Tibial nerve (tissue), 4 donors: ENCODE measurements at regions not wholly inside any gene's neighbourhood (a gene's known extent, or its start where the extent isn't known, plus 50 kb on each side); places are given as distances from the start of the nearest gene placed in this dataset.

Experiments
- DNase-seq, 2 donors: peaks; one replicate each; pipeline ENCODE4 v3.0.0-alpha.2; 2019; ENCODE audit warnings: low spot score in 2 of 2
- H3K27ac ChIP-seq, 4 donors: fragments of 200-600 bp; sonication (generic) in 3 of 4; one replicate each; pipeline ENCODE4 v1.5.1; 2017 to 2019; ENCODE audit warnings: mild to moderate bottlenecking in 1 of 4
- H3K27me3 ChIP-seq, 2 donors: fragments of 200-600 bp; sonication (generic) in 1 of 2; one replicate each; pipeline versions ENCODE4 v1.5.1 to v1.6.0; 2017 to 2019
- H3K36me3 ChIP-seq, 3 donors: fragments of 200-600 bp; sonication (generic); one replicate each; pipeline ENCODE4 v1.5.1; 2018 to 2019
- H3K4me1 ChIP-seq, 4 donors: fragments of 200-600 bp; sonication (generic) in 3 of 4; one replicate each; pipeline ENCODE4 v1.5.1; 2017 to 2019
- H3K4me3 ChIP-seq, 4 donors: fragments of 200-600 bp; sonication (generic) in 3 of 4; one replicate each; pipeline ENCODE4 v1.5.1; 2017 to 2019; ENCODE audit warnings: mild to moderate bottlenecking in 1 of 4, moderate library complexity in 1 of 4
- H3K9me3 ChIP-seq, 4 donors: fragments of 200-600 bp; sonication (generic) in 3 of 4; one replicate each; pipeline ENCODE4 v1.5.1; 2017 to 2019
- EP300 ChIP-seq, 2 donors: sonication (generic); formaldehyde crosslinking; IDR thresholded peaks; one replicate each; pipeline ENCODE4 v1.6.1; 2017; ENCODE audit warnings: antibody characterized with exemption in 2 of 2, mild to moderate bottlenecking in 1 of 2
- POLR2A ChIP-seq, 2 donors: fragments of 450-650 bp; IDR thresholded peaks; one replicate each; pipeline ENCODE4 v1.6.1; 2017; ENCODE audit warnings: antibody characterized with exemption in 2 of 2, mild to moderate bottlenecking in 2 of 2, moderate library complexity in 2 of 2
- WGBS, 2 donors: methylation state at CpG; one replicate each; pipeline ENCODE4 v1.1.5; 2018; 5-methylcytosine and 5-hydroxymethylcytosine counted together
- TF ChIP-seq, protein P1 (sequence below), 5 experiments: fragments of 200-600 bp in 3 of 5; fragments of 450-650 bp in 2 of 5; sonication (generic) in 3 of 5; IDR thresholded peaks; one replicate each; pipeline ENCODE4 v1.5.1; 2016 to 2019; ENCODE audit warnings: antibody characterized with exemption in 5 of 5, mild to moderate bottlenecking in 3 of 5, moderate library complexity in 2 of 5

DNA sequence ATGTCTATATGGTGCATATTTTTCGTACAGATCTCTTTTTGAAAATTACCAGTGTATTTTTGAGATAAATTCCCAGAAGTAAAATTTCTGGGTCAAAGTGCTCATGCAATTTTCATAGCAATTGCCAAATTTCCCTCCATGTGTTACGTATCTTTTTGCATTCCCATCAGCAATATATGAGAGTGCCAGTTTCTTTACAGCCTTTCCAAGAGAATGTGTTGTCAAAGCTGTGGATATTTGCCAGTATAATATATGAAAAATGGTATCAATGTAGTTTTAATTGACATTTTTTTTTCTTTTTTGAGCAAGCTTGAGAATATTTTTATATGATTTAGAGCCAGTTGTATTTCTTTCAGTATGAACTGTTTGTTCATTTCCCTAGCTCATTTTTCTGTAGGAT is 399.0 kb upstream of the KLF12 start:
- WGBS, 2 donors, result 70 to 84% methylated on average over 2 of the region's 2 CpGs
- no peaks in the 10 kb centered on the region for H3K27me3 ChIP-seq
- TF ChIP-seq EP300 (IDR thresholded peaks at IDR 0.05) (no peak), POLR2A (IDR thresholded peaks at IDR 0.05) (no peak)
- TF ChIP-seq, protein P1, sequence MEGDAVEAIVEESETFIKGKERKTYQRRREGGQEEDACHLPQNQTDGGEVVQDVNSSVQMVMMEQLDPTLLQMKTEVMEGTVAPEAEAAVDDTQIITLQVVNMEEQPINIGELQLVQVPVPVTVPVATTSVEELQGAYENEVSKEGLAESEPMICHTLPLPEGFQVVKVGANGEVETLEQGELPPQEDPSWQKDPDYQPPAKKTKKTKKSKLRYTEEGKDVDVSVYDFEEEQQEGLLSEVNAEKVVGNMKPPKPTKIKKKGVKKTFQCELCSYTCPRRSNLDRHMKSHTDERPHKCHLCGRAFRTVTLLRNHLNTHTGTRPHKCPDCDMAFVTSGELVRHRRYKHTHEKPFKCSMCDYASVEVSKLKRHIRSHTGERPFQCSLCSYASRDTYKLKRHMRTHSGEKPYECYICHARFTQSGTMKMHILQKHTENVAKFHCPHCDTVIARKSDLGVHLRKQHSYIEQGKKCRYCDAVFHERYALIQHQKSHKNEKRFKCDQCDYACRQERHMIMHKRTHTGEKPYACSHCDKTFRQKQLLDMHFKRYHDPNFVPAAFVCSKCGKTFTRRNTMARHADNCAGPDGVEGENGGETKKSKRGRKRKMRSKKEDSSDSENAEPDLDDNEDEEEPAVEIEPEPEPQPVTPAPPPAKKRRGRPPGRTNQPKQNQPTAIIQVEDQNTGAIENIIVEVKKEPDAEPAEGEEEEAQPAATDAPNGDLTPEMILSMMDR (IDR thresholded peaks at IDR 0.05), result no peak
- no peak for DNase-seq
- no peaks in the 10 kb centered on the region for H3K4me1 ChIP-seq
- H3K4me3 ChIP-seq, result no peak overlapping the region
- no peak overlapping the region for H3K27ac ChIP-seq
- no peaks in the 10 kb centered on the region for H3K9me3 ChIP-seq
- H3K36me3 ChIP-seq, result no peaks in the 10 kb centered on the region

DNA sequence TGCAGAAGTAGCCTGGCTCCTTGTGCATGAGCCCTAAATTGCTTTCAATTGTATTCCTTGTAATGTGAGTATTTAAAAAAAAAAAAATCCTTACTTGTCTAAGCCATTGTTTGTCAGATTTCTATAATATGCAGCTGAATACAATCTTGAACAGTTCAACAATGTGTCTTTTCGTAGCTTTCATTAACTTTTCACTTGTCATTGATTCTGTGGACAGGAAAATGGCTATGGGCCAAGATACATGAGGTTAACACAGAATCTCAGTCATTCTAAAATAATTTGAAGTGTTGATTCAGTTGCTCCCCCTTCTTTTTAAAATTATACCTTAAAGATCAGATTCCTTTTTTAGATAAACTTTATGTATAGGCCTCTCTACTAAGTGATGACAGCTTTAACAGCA is 395.8 kb upstream of the KLF12 start:
- no peaks in the 10 kb centered on the region for H3K9me3 ChIP-seq
- no peaks in the 10 kb centered on the region for H3K4me1 ChIP-seq
- TF ChIP-seq EP300 (IDR thresholded peaks at IDR 0.05) (no peak), POLR2A (IDR thresholded peaks at IDR 0.05) (no peak)
- TF ChIP-seq, protein P1 (IDR thresholded peaks at IDR 0.05), result no peak
- WGBS, 2 donors, result 53 to 57% methylated on average over 1 of the region's 1 CpG
- no peak overlapping the region for H3K27ac ChIP-seq
- no peak overlapping the region for H3K4me3 ChIP-seq
- no peaks in the 10 kb centered on the region for H3K27me3 ChIP-seq
- no peak for DNase-seq
- no peaks in the 10 kb centered on the region for H3K36me3 ChIP-seq

GRCh38 chr13:74528734-74529513 is 394.7 kb upstream of the KLF12 start:
- H3K4me3 ChIP-seq, result no peak overlapping the region
- H3K36me3 ChIP-seq, result no peaks in the 10 kb centered on the region
- no peaks in the 10 kb centered on the region for H3K27me3 ChIP-seq
- DNase-seq, result no peak
- WGBS, 2 donors, result 76 to 81% methylated on average over 4 of the region's 4 CpGs
- TF ChIP-seq, protein P1 (IDR thresholded peaks at IDR 0.05), result no peak
- no peak for TF ChIP-seq EP300 (IDR thresholded peaks at IDR 0.05)
- TF ChIP-seq POLR2A (IDR thresholded peaks at IDR 0.05), result no peak
- H3K9me3 ChIP-seq, result no peaks in the 10 kb centered on the region
- no peaks in the 10 kb centered on the region for H3K4me1 ChIP-seq
- no peak overlapping the region for H3K27ac ChIP-seq

- WGBS, 2 donors, result 45 to 51% methylated on average over 2 of the region's 2 CpGs
- Histone ChIP-seq H3K4me1 (peaks cover 0 to 8% (median 0%) of the 10 kb centered on the region in 4 donors), H3K9me3 (no peaks in the 10 kb centered on the region), H3K27me3 (no peaks in the 10 kb centered on the region), H3K27ac (no peak overlapping the region), H3K4me3 (no peak overlapping the region), H3K36me3 (no peaks in the 10 kb centered on the region)
- TF ChIP-seq EP300 (IDR thresholded peaks at IDR 0.05) (no peak), POLR2A (IDR thresholded peaks at IDR 0.05) (no peak)
- TF ChIP-seq, protein P1 (IDR thresholded peaks at IDR 0.05), result no peak
- DNase-seq, result no peak
Measured at GRCh38 chr13:74523057-74523456, 388.9 kb upstream of the KLF12 start.

- H3K4me3 ChIP-seq, result no peak overlapping the region
- H3K27me3 ChIP-seq, result no peaks in the 10 kb centered on the region
- no peak for DNase-seq
- H3K27ac ChIP-seq, result no peak overlapping the region
- no peaks in the 10 kb centered on the region for H3K36me3 ChIP-seq
- no peaks in the 10 kb centered on the region for H3K9me3 ChIP-seq
- TF ChIP-seq POLR2A (IDR thresholded peaks at IDR 0.05) (no peak), EP300 (IDR thresholded peaks at IDR 0.05) (no peak)
- TF ChIP-seq, protein P1 (IDR thresholded peaks at IDR 0.05), result no peak
- 86% methylated on average over 3 of the region's 3 CpGs for WGBS, 2 donors
- no peaks in the 10 kb centered on the region for H3K4me1 ChIP-seq
Measured at GRCh38 chr13:74511523-74511922, 377.3 kb upstream of the KLF12 start.
